GM18861 (cell line): ENCODE measurements at regions not wholly inside any gene's neighbourhood (a gene's known extent, or its start where the extent isn't known, plus 50 kb on each side); places are given as distances from the start of the nearest gene placed in this dataset.
"Not testable (repeated sequence)": the region's sequence is repeated elsewhere in the genome, so short reads cannot be mapped to it uniquely, and the experiment has no call there.

Source experiments
- ATAC-seq: cut with Tn5 transposase; IDR thresholded peaks from one replicate; pipeline ENCODE4 v1.9.1; 2021; ENCODE audit not compliant: unreplicated experiment

- ATAC-seq: no peak
Observed at GRCh38 chr4:85153221-85153620, 186.7 kb upstream of the WDFY3 start.

GRCh38 chr4:85154591-85154990 lies 188.1 kb upstream of the WDFY3 start:
- no peak for ATAC-seq

- no peak for ATAC-seq
Observed at GRCh38 chr4:85165808-85166207, 199.3 kb upstream of the WDFY3 start.

GRCh38 chr4:85166318-85166717 lies 199.8 kb upstream of the WDFY3 start:
- ATAC-seq: no peak

- no peak for ATAC-seq
Observed at GRCh38 chr4:85168234-85168834, 201.8 kb upstream of the WDFY3 start.

GRCh38 chr4:85170241-85170640 lies 203.8 kb upstream of the WDFY3 start:
- no peak for ATAC-seq

- no peak for ATAC-seq
Observed at GRCh38 chr4:85175190-85175589, 208.7 kb upstream of the WDFY3 start.

GRCh38 chr4:85177092-85177491 lies 210.6 kb upstream of the WDFY3 start:
- ATAC-seq: no peak

GRCh38 chr4:85177679-85178078 lies 211.2 kb upstream of the WDFY3 start:
- ATAC-seq: no peak

- no peak for ATAC-seq
Observed at GRCh38 chr4:85180533-85180932, 214.0 kb upstream of the WDFY3 start.

- ATAC-seq: no peak
Observed at GRCh38 chr4:85187106-85187505, 220.6 kb upstream of the WDFY3 start.

- ATAC-seq: not testable (repeated sequence)
Observed at GRCh38 chr4:85196015-85196414, 229.5 kb upstream of the WDFY3 start.

- ATAC-seq: no peak
Observed at GRCh38 chr4:85200106-85200505, 233.6 kb upstream of the WDFY3 start.

GRCh38 chr4:85209161-85209560 lies 242.7 kb upstream of the WDFY3 start:
- ATAC-seq: no peak

- no peak for ATAC-seq
Observed at GRCh38 chr4:85210353-85210752, 243.9 kb upstream of the WDFY3 start.

- not testable (repeated sequence) for ATAC-seq
Observed at GRCh38 chr4:85216571-85216970, 250.1 kb upstream of the WDFY3 start.

- no peak for ATAC-seq
Observed at GRCh38 chr4:85218756-85219155, 252.3 kb upstream of the WDFY3 start.

- ATAC-seq: no peak
Observed at GRCh38 chr4:85221606-85222005, 253.3 kb upstream of the ARHGAP24 start.

GRCh38 chr4:85222561-85222960 lies 252.4 kb upstream of the ARHGAP24 start:
- no peak for ATAC-seq

- no peak for ATAC-seq
Observed at GRCh38 chr4:85228264-85228663, 246.7 kb upstream of the ARHGAP24 start.

GRCh38 chr4:85233516-85233915 lies 241.4 kb upstream of the ARHGAP24 start:
- no peak for ATAC-seq

- ATAC-seq: no peak
Observed at GRCh38 chr4:85243857-85244256, 231.1 kb upstream of the ARHGAP24 start.

GRCh38 chr4:85244638-85245037 lies 230.3 kb upstream of the ARHGAP24 start:
- no peak for ATAC-seq
